H1 (cell line): ENCODE measurements at regions not wholly inside any gene's neighbourhood (a gene's known extent, or its start where the extent isn't known, plus 50 kb on each side); places are given as distances from the start of the nearest gene placed in this dataset.

Experiments
- CBX5 ChIP-seq: fragments of 300-800, 300-1000 bp; sonication (generic); IDR thresholded peaks from 2 replicates; pipeline ENCODE4 v1.7.1; 2016; ENCODE audit warnings: antibody characterized with exemption, low read length, low read depth
- CREB1 ChIP-seq: IDR thresholded peaks from 2 replicates; pipeline ENCODE4 v1.6.1; 2012; ENCODE audit warnings: inconsistent platforms
- CTCF ChIP-seq, 3 experiments: IDR thresholded peaks; 1 replicate in 2 of 3; 2 replicates in 1 of 3; pipeline versions ENCODE4 v1.5.1 to v1.6.1; 2011; ENCODE audit warnings: low read length in 3 of 3, mild to moderate bottlenecking in 3 of 3, inconsistent platforms in 2 of 3, low read depth in 1 of 3, moderate library complexity in 1 of 3; ENCODE audit not compliant: insufficient read depth in 1 of 3; ENCODE audit errors: control extremely low read depth in 1 of 3
- EGR1 ChIP-seq: IDR thresholded peaks from 2 replicates; pipeline ENCODE4 v1.6.1; 2011; ENCODE audit warnings: low read depth, low read length, borderline replicate concordance
- EP300 ChIP-seq, 2 experiments: IDR thresholded peaks; 1 replicate in 1 of 2; 2 replicates in 1 of 2; pipeline ENCODE4 v1.6.1; 2011 to 2012; ENCODE audit warnings: low read depth in 2 of 2, low read length in 2 of 2, mild to moderate bottlenecking in 2 of 2, borderline replicate concordance in 1 of 2, inconsistent platforms in 1 of 2, moderate library complexity in 1 of 2
- EZH2 ChIP-seq: fragments of 200-600 bp; sonication (generic); IDR thresholded peaks from 2 replicates; pipeline ENCODE4 v1.7.1; 2012; ENCODE audit warnings: low read depth, mild to moderate bottlenecking, moderate library complexity, low read length, inconsistent platforms; ENCODE audit not compliant: severe bottlenecking
- POLR2AphosphoS5 ChIP-seq: IDR thresholded peaks from 2 replicates; pipeline ENCODE4 v1.6.1; 2011; ENCODE audit warnings: low read depth, low read length
- RAD21 ChIP-seq, 2 experiments: IDR thresholded peaks in 1 of 2; conservative IDR thresholded peaks in 1 of 2; 2 replicates each; pipeline ENCODE4 v1.6.1; 2011; ENCODE audit warnings: low read depth in 2 of 2, low read length in 2 of 2, improper control_type of control experiment in 1 of 2, inconsistent platforms in 1 of 2, mild to moderate bottlenecking in 1 of 2, moderate library complexity in 1 of 2
- TCF12 ChIP-seq: IDR thresholded peaks from 2 replicates; pipeline ENCODE4 v1.6.1; 2011; ENCODE audit warnings: low read depth, mild to moderate bottlenecking, low read length
- YY1 ChIP-seq: IDR thresholded peaks from 2 replicates; pipeline ENCODE4 v1.6.1; 2011; ENCODE audit warnings: low read depth, mild to moderate bottlenecking, low read length

DNA sequence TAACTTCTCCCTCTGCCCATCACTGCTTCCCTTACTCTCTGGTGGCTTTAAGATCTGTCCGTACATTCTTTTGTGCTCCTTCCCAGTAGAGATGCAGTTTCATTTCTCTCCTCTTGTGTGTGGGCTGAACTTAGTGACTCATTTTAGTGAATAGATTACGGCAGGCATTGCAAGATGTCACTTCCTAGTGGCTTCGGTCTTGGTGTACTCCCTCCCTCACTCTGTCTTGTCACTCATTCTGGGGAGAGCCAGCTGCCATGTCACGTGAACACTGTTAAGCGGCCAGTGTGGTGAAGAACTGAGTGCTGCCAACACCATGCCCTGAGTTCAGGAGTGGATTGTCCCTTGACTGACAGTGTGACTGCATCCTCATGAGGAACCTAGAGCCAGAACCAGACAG, 115.9 kb downstream of the OTOR start:
- TF ChIP-seq CTCF (IDR thresholded peaks at IDR 0.05; ENCODE audit: control extremely low read depth in 1 of 3, insufficient read depth in 1 of 3, low read depth in 1 of 3, low read length in 3 of 3) (no peak), YY1 (no peak), TCF12 (no peak), EP300 (IDR thresholded peaks at IDR 0.05; ENCODE audit: borderline replicate concordance in 1 of 2, low read depth in 2 of 2, low read length in 2 of 2) (no peak), POLR2AphosphoS5 (no peak), EGR1 (no peak), CBX5 (no peak), RAD21 (IDR thresholded peaks at IDR 0.05 in 1 of 2, conservative IDR thresholded peaks at IDR 0.05 in 1 of 2; ENCODE audit: low read depth in 2 of 2, low read length in 2 of 2) (no peak), CREB1 (no peak), EZH2 (no peak)
